DND-41 (cell line): ENCODE measurements at regions not wholly inside any gene's neighbourhood (a gene's known extent, or its start where the extent isn't known, plus 50 kb on each side); places are given as distances from the start of the nearest gene placed in this dataset.

Experiments used
- CTCF ChIP-seq: IDR thresholded peaks from 2 replicates; pipeline ENCODE4 v1.5.1; 2012; ENCODE audit warnings: borderline replicate concordance, low read length, moderate library complexity, mild to moderate bottlenecking; ENCODE audit not compliant: poor library complexity, severe bottlenecking; ENCODE audit errors: extremely low read depth
- EZH2 ChIP-seq: IDR thresholded peaks from 3 replicates; pipeline ENCODE4 v1.6.1; 2012; ENCODE audit warnings: borderline replicate concordance, low read depth, mild to moderate bottlenecking, moderate library complexity, low read length, inconsistent platforms; ENCODE audit not compliant: severe bottlenecking

GRCh38 chr15:101539492-101539891, 50.0 kb upstream of the PCSK6 start:
- TF ChIP-seq CTCF (no peak), EZH2 (no peak)
